Neuronal stem cell (in vitro differentiated cells): ENCODE measurements at regions not wholly inside any gene's neighbourhood (a gene's known extent, or its start where the extent isn't known, plus 50 kb on each side); places are given as distances from the start of the nearest gene placed in this dataset.

Experiments
- DNase-seq: peaks from one replicate; pipeline ENCODE4 v3.0.0-alpha.2; 2013; ENCODE audit warnings: low spot score
- H2AFZ ChIP-seq: one replicate; pipeline ENCODE4 v1.6.1; 2013; ENCODE audit warnings: mild to moderate bottlenecking, low read length, inconsistent platforms
- H2AK5ac ChIP-seq: 2 replicates; pipeline ENCODE4 v1.6.1; 2013; ENCODE audit warnings: low read depth, mild to moderate bottlenecking, inconsistent platforms, low read length, moderate library complexity, mixed read lengths
- H2BK120ac ChIP-seq: 2 replicates; pipeline ENCODE4 v1.6.1; 2013; ENCODE audit warnings: low read depth, mild to moderate bottlenecking, inconsistent platforms, low read length, moderate library complexity, mixed read lengths
- H2BK12ac ChIP-seq: one replicate; pipeline ENCODE4 v1.6.1; 2013; ENCODE audit warnings: low read length, inconsistent platforms
- H2BK15ac ChIP-seq: 2 replicates; pipeline ENCODE4 v1.6.1; 2013; ENCODE audit warnings: mild to moderate bottlenecking, low read length, inconsistent platforms, mixed read lengths
- H2BK5ac ChIP-seq: one replicate; pipeline ENCODE4 v1.6.1; 2013; ENCODE audit warnings: inconsistent platforms, mild to moderate bottlenecking, low read length, moderate library complexity
- H3K14ac ChIP-seq: one replicate; pipeline ENCODE4 v1.6.1; 2013; ENCODE audit warnings: low read length, inconsistent platforms
- H3K18ac ChIP-seq: 2 replicates; pipeline ENCODE4 v1.6.1; 2013; ENCODE audit warnings: low read length, inconsistent platforms
- H3K23ac ChIP-seq: 2 replicates; pipeline ENCODE4 v1.6.1; 2013; ENCODE audit warnings: low read depth, mild to moderate bottlenecking, mixed read lengths, low read length, inconsistent platforms; ENCODE audit not compliant: poor library complexity
- H3K27ac ChIP-seq: replicated peaks from 3 replicates; pipeline ENCODE4 v1.5.1; 2013; ENCODE audit warnings: low read length, inconsistent platforms
- H3K27me3 ChIP-seq, 3 experiments: 2 replicates each; pipeline ENCODE4 v1.6.1; 2013; ENCODE audit warnings: low read length in 3 of 3, mild to moderate bottlenecking in 2 of 3, inconsistent platforms in 1 of 3, low read depth in 1 of 3, mixed read lengths in 1 of 3, moderate library complexity in 1 of 3; ENCODE audit not compliant: control insufficient read depth in 3 of 3, insufficient read depth in 3 of 3
- H3K36me3 ChIP-seq, 2 donors: replicated peaks in 1 of 2; 2 replicates each; pipeline ENCODE4 v1.6.1; 2013; ENCODE audit warnings: low read length in 2 of 2; ENCODE audit not compliant: control insufficient read depth in 2 of 2, insufficient read depth in 2 of 2
- H3K4ac ChIP-seq: 2 replicates; pipeline ENCODE4 v1.6.1; 2013; ENCODE audit warnings: inconsistent platforms, mild to moderate bottlenecking, low read length, moderate library complexity
- H3K4me1 ChIP-seq, 2 donors: 1 replicate in 1 of 2; 2 replicates in 1 of 2; pipeline ENCODE4 v1.6.1; 2013; ENCODE audit warnings: low read length in 2 of 2, low read depth in 1 of 2; ENCODE audit not compliant: control insufficient read depth in 2 of 2, insufficient read depth in 1 of 2
- H3K4me2 ChIP-seq: one replicate; pipeline ENCODE4 v1.6.1; 2013; ENCODE audit warnings: mild to moderate bottlenecking, low read length, inconsistent platforms; ENCODE audit not compliant: insufficient read depth, poor library complexity, severe bottlenecking
- H3K4me3 ChIP-seq, 2 donors: 2 replicates each; pipeline ENCODE4 v1.5.1; 2013; ENCODE audit warnings: low read length in 2 of 2, mild to moderate bottlenecking in 2 of 2, inconsistent platforms in 1 of 2, moderate library complexity in 1 of 2
- H3K79me1 ChIP-seq: one replicate; pipeline ENCODE4 v1.6.1; 2013; ENCODE audit warnings: low read depth, mild to moderate bottlenecking, inconsistent platforms, low read length, moderate library complexity
- H3K9ac ChIP-seq: one replicate; pipeline ENCODE4 v1.6.1; 2013; ENCODE audit warnings: mild to moderate bottlenecking, low read depth, low read length, inconsistent platforms; ENCODE audit not compliant: poor library complexity
- H3K9me3 ChIP-seq, 2 donors: replicated peaks in 1 of 2; 2 replicates each; pipeline versions ENCODE3 to v1.6.1; 2013; ENCODE audit warnings: low read length in 2 of 2, mild to moderate bottlenecking in 2 of 2, inconsistent platforms in 1 of 2, low read depth in 1 of 2, mixed read lengths in 1 of 2, moderate library complexity in 1 of 2; ENCODE audit not compliant: control insufficient read depth in 2 of 2, insufficient read depth in 1 of 2
- H4K8ac ChIP-seq: one replicate; pipeline ENCODE4 v1.6.1; 2013; ENCODE audit warnings: low read depth, mild to moderate bottlenecking, inconsistent platforms, low read length, moderate library complexity
- H4K91ac ChIP-seq: one replicate; pipeline ENCODE4 v1.6.1; 2013; ENCODE audit warnings: low read length, low read depth, mild to moderate bottlenecking, inconsistent platforms; ENCODE audit not compliant: poor library complexity
- WGBS, 2 donors: extraction: QIAGEN DNeasy Blood & Tissue Kit; methylation state at CpG; one replicate each; pipeline ENCODE4 v1.1.7; 2013; ENCODE audit warnings: missing lambda C conversion rate in 2 of 2, mixed read lengths in 1 of 2; ENCODE audit not compliant: insufficient read length in 2 of 2, insufficient replicate concordance in 1 of 2; ENCODE audit errors: extremely low coverage in 2 of 2; 5-methylcytosine and 5-hydroxymethylcytosine counted together

DNA sequence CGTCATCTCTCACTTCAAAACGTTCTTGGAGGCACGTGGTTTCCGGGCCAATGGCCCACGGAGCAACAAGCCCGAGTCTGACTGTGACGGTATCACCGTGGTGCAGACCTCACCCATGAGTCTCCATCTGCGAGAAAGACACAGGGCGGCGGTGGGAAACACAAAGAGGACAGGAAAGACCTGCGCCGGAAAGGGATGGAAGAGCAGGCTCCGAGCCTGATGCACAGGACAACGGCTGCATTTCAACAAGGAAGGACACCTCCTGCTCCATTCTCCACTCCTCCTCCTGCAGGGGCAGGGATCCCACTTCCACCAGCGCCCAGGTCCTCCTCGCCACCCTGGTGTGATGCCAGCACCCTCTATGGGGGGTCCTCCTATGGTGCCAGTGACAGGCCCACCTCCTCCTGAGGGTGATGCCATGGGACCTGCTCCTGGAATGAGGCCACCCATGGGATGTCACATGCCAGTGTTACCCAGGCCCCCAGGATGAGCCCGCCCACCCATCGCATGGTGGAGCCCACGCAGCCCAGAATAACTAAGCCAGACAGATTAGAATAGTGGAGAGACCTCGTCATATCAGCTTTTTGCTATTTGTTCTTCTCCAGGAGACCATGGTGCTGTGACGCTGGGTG is 73.0 kb upstream of the PCSK6 start:
- no peak overlapping the region for H2BK5ac ChIP-seq
- H3K4me3 ChIP-seq, result no peak overlapping the region

DNA sequence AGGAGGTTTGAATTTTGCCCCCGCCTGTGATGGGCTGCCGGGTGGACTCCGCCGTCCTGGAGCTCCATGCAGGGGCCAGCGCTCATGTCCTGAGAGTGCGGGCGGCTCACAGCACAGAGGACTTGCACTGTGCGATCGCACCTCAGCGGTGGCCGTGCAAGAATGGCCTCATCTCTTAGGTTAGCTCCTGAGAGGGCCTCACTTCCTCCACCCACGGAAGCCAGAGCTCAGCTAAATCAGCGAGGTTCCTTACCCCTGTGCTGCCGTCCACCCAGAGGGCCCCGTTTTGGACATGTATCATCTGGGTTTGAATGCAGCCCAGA is 72.0 kb upstream of the PCSK6 start:
- Histone ChIP-seq H2AFZ (no peak overlapping the region), H3K79me1 (no peaks in the 10 kb centered on the region), H3K4me2 (no peak overlapping the region), H3K4ac (no peak overlapping the region), H3K27me3 (peaks cover 0 to 9% (median 0%) of the 10 kb centered on the region in 3 experiments), H3K4me3 (no peak overlapping the region), H3K9me3 (no peaks in the 10 kb centered on the region), H3K18ac (no peak overlapping the region), H2BK12ac (no peak overlapping the region), H2BK120ac (no peak overlapping the region), H3K36me3 (no peaks in the 10 kb centered on the region), H2AK5ac (no peak overlapping the region), H3K14ac (no peak overlapping the region), H2BK5ac (no peak overlapping the region), H2BK15ac (no peak overlapping the region), H4K8ac (no peak overlapping the region), H3K4me1 (no peaks in the 10 kb centered on the region), H3K9ac (no peak overlapping the region), H3K27ac (no peak overlapping the region), H3K23ac (peak overlapping the region; percentile 17), H4K91ac (no peak overlapping the region)
- WGBS, 2 donors, result no CpG with 5 or more reads among the region's 15 CpGs
- no peak for DNase-seq

More for the DNA sequence above, 73.0 kb upstream of the PCSK6 start:
- Histone ChIP-seq H4K8ac (no peak overlapping the region), H3K4me1 (no peaks in the 10 kb centered on the region), H2BK12ac (no peak overlapping the region), H3K4ac (no peak overlapping the region), H3K79me1 (no peaks in the 10 kb centered on the region), H3K9ac (no peak overlapping the region), H3K14ac (peak overlapping the region; percentile 86), H3K18ac (no peak overlapping the region), H3K23ac (no peak overlapping the region), H2BK15ac (no peak overlapping the region), H3K27ac (no peak overlapping the region), H3K27me3 (peaks cover 0 to 7% (median 0%) of the 10 kb centered on the region in 3 experiments), H2AK5ac (peak overlapping the region; percentile 31), H2BK120ac (no peak overlapping the region), H3K36me3 (no peaks in the 10 kb centered on the region), H3K9me3 (no peaks in the 10 kb centered on the region), H2AFZ (no peak overlapping the region), H3K4me2 (no peak overlapping the region), H4K91ac (no peak overlapping the region)
- WGBS, 2 donors, result no CpG with 5 or more reads among the region's 22 CpGs
- DNase-seq, result no peak

DNA sequence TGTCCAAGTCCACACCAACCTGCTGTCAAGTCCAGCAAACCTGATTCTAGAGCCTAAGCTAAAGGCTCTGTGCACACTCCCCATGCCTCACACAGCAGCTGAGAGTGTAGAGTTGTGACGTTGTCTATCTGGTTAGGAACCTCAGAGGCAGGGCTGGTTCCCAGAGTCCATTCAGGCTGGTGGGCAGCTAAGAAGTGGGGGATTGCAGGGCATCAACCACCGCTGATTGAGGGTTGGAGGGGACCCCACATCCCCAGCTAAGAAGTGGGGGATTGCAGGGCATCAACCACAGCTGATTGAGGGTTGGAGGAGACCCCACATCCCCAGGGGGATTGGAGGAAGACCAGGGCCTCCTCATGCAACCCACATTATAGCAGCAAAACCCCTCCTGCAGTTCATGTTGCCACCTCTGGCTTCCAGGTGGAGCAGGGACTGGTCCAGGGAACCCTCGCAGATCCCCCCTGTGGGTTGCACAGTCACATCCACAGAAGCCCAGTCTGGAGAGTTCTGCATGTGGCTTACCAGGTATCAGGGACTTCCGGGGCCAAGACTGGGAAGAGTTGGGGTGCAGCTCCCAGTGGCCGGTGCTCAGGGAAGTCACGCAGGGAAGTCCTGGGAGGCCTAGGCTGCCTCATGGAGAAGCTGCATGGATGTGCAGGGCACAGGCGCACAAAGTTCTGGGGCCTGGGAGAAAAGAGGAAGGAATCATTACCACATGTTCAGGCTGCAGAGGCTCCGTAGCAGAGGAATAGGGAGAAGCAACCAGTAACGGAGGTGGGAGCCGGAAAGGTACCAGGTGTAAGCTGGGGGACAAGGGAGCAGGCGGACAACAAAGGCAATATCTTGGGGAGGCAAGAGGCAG is 71.4 kb upstream of the PCSK6 start:
- no peak overlapping the region for H4K91ac ChIP-seq
- H2BK15ac ChIP-seq, result no peak overlapping the region
- H3K4me2 ChIP-seq, result no peak overlapping the region
- no peaks in the 10 kb centered on the region for H3K79me1 ChIP-seq
- H3K4me3 ChIP-seq, result peak overlapping the region in 1 of 2 donors; percentile 17
- H2BK5ac ChIP-seq, result no peak overlapping the region
- H3K27me3 ChIP-seq, result peaks cover 0 to 9% (median 0%) of the 10 kb centered on the region in 3 experiments
- no peak overlapping the region for H4K8ac ChIP-seq
- peak overlapping the region; percentile 67 for H3K14ac ChIP-seq
- H2BK12ac ChIP-seq, result no peak overlapping the region
- H3K4me1 ChIP-seq, result no peaks in the 10 kb centered on the region
- no CpG with 5 or more reads among the region's 11 CpGs for WGBS, 2 donors
- no peak overlapping the region for H2AK5ac ChIP-seq
- no peaks in the 10 kb centered on the region for H3K36me3 ChIP-seq
- H3K23ac ChIP-seq, result no peak overlapping the region
- DNase-seq, result no peak
- H2AFZ ChIP-seq, result no peak overlapping the region
- no peaks in the 10 kb centered on the region for H3K9me3 ChIP-seq
- no peak overlapping the region for H3K4ac ChIP-seq
- no peak overlapping the region for H3K9ac ChIP-seq
- no peak overlapping the region for H3K27ac ChIP-seq
- no peak overlapping the region for H2BK120ac ChIP-seq
- no peak overlapping the region for H3K18ac ChIP-seq

DNA sequence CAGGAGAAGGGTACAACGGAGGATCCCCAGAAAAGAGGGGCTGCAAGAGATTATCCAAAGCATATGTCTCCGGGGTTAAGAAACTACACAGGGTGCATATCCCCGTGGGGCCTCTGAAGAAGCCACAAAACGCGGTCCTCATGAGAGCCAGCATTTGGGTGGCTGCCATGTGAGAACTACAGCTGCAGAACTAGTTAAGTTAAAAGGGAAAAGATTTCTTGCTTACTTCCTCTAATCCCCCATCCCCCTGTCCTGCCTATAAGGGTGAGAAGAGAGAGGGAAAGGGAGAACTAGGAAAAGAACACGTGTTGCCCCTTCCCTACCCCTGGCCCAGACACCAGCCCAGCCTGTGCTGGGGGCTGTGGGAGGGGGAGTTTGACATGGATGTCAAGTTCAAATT is 70.4 kb upstream of the PCSK6 start:
- no peak overlapping the region for H2BK15ac ChIP-seq
- H3K36me3 ChIP-seq, result no peaks in the 10 kb centered on the region
- H2AFZ ChIP-seq, result no peak overlapping the region
- no peak for DNase-seq
- H3K9me3 ChIP-seq, result no peaks in the 10 kb centered on the region
- no peak overlapping the region for H2BK12ac ChIP-seq
- no peak overlapping the region for H3K18ac ChIP-seq
- H3K4me3 ChIP-seq, result no peak overlapping the region
- no peak overlapping the region for H2BK120ac ChIP-seq
- H3K9ac ChIP-seq, result no peak overlapping the region
- no peak overlapping the region for H4K91ac ChIP-seq
- no CpG with 5 or more reads among the region's 6 CpGs for WGBS, 2 donors
- H3K27me3 ChIP-seq, result peaks cover 0 to 9% (median 0%) of the 10 kb centered on the region in 3 experiments
- H4K8ac ChIP-seq, result no peak overlapping the region
- H3K27ac ChIP-seq, result no peak overlapping the region
- no peaks in the 10 kb centered on the region for H3K4me1 ChIP-seq
- no peak overlapping the region for H2BK5ac ChIP-seq
- no peak overlapping the region for H3K4ac ChIP-seq
- no peak overlapping the region for H3K4me2 ChIP-seq
- no peaks in the 10 kb centered on the region for H3K79me1 ChIP-seq
- no peak overlapping the region for H2AK5ac ChIP-seq
- no peak overlapping the region for H3K14ac ChIP-seq
- no peak overlapping the region for H3K23ac ChIP-seq
